ENCODE measurements at regions not wholly inside any gene's neighbourhood (a gene's known extent, or its start where the extent isn't known, plus 50 kb on each side); places are given as distances from the start of the nearest gene placed in this dataset.
"Not testable (repeated sequence)": the region's sequence is repeated elsewhere in the genome, so short reads cannot be mapped to it uniquely, and the experiment has no call there.

DNA sequence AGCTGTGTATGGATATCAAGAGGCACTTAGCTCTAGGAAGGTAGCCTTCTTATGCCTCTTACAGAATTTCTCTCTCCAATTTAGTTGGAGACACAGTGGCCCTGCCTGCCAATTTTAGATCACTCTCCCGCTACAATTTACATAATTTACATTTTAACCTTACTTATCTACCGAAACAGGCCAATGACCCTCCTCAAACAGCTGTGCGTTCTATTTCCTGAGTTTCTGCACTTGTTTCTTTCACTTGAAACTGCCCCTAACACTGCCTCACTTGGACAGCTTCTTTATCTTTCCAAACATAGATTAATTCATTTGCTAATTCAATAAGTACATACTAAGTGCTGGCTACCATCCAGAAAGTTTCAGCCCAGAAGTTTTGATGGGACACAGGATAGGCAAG, 52.9 kb upstream of the HDDC2 start:
- no peak for DNase-seq

DNA sequence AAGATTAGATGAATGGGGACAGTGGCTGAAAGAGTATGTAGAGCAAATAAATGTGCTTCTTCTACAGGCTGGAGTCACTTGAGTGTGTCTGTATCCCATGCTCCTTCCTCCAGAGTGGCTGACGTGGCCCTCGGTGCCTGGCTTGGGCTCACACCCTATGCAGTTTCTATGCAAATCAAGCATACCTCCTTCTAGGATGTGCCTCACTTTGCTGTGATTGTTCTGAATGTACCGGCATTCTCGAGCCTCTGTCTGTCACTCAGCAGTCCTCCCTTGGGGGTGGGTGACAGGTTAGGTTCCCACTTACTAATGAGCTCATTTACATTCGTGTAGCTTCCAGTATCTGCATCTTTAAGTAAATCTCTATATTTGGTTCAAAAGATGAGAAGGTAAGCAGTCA, 55.1 kb upstream of the HDDC2 start:
- DNase-seq = no peak

DNA sequence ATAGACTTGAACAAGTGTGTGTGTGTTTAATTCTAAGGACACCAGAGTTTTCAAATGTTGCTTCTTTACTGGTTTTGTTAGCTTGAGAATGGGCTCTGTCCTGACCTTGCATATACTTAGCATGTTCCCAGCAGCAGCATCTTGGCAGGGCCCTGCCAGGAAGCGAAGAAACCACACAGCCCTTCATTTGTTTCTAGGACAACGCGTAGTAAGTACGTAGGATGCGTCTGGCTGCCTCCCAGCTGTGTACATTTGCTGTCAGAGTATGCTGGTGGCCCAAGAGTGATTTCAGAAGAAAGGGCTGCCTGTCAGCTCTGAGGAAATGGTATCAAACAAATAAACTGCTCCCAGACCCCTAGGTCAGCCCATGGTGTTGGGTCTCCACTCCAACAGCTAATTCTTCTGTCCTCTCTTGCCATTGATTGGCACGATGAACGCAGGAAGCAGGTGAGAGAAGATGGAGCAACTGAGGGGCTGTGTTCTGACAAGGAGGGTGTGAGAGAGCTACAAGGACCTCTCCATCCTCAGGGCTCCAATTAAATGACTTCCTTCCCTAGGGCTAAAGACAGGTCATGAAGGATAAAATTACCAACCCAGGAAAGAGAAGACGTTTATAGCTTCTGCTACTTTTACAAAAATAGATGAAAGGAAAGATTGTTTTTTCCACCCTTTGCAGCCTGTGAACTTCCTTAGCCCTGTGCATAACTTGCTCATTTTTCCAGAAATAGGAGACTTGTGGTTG, 55.9 kb upstream of the HDDC2 start:
- no peak for DNase-seq

DNA sequence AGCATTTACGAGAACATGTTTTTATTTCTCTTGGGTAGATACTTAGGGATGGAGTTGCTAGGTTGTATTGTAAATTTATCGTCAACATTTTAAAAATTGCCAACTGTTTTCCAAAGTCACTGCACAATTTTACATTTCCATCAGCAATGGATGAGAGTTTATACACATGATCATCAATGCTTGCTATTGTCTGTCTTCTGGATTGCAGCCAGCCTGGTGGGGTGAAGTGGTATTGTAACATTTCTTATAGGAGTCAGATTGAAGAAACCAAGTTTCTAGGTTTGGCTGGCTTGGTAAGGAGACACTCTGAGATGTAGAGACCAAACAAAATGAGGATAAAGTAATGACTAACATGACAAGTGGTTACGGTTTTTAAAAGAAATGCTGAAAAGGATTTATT, 57.1 kb upstream of the HDDC2 start:
- DNase-seq = no peak

DNA sequence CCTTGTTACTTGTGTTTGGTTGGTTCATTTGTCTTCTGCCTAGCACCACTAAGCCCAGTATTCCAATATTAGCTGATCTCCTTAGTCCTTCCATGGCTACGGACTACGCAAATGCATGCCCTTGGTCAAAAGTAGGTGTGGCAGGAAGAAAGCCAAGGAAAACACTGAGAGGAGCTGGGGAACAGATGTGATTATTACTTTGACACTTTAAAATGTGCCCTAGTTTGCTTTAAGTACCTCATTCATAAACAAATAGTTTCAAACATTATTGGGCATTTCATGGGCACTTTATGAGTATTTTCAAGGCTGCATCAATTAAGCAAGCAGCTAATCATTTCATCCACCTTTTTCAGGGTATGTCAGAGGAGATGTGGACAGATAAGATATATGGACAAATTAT, 60.1 kb upstream of the HDDC2 start:
- DNase-seq = no peak

DNA sequence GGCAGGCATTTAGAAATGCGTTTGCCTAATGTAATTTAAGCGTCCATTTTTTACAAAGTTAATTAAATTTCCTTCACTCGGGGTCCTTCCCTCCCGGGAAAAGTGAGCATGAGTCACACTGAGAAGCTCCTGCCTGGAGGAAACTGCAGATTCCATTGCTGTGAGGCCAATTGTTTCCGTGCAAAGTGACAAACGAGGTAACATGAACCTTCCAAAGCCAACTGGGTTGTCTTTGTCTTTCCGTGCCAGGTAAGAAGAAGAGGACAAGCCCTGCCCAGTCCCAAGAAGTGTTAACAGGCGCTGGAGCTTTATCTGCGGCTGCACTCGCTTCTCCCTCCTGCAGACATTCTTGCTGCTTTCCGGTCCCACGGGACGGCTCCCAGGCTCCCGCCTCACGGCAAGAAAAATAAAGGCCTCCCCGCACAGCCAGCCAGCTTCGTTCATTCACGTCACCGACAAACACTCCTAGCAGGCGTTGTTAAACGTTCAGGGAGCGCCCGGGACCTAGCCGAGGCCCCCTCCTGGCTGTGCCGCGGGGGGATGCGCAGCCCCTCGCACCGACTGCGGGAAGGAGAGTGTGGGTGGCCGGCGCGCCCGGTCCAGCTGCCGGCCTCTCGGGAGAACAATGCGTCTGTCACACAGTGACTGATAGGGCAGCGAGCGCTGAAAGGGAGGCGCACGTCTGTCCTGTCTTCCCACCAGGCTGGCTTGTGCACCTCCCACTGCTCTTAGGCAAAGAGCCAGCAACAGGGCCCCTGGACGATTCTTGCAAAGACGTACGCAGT, 61.5 kb upstream of the HDDC2 start:
- DNase-seq = no peak

DNA sequence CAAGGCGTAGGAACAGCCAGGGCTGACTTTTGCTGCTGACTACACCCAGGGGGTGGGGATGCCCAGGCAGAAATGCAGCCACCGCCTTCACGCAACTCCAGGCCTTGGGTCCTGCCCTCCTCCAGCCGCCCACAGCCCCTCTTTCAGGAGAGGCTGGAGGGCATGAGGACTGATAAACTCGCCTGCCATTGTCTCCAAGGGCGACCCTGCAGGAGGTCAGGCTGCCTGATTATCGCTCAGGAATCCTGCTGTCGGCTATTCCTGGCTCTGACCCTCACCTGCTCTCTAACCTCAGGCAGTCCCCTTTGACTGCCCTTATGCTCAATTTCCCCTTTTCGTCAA, 62.0 kb upstream of the HDDC2 start:
- no peak for DNase-seq

DNA sequence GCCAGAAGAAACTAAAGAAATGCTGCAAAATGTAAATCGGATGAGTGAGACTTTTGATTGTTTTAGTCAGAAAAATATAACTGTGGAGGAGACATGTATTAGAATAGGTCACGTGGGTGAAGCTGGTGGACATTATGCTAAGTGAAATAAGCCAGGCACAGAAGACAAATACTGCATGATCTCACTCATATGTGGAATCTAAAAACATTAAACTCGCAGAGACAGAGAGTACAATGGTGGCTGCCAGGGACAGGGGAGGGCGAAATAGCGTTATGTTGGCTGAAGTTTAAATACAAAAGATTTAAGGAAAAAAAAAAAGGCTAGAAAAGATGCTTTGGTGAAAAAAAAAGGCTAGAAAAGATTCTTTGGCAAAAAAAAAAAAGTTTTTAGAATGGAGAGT, 63.5 kb upstream of the HDDC2 start:
- DNase-seq = no peak

DNA sequence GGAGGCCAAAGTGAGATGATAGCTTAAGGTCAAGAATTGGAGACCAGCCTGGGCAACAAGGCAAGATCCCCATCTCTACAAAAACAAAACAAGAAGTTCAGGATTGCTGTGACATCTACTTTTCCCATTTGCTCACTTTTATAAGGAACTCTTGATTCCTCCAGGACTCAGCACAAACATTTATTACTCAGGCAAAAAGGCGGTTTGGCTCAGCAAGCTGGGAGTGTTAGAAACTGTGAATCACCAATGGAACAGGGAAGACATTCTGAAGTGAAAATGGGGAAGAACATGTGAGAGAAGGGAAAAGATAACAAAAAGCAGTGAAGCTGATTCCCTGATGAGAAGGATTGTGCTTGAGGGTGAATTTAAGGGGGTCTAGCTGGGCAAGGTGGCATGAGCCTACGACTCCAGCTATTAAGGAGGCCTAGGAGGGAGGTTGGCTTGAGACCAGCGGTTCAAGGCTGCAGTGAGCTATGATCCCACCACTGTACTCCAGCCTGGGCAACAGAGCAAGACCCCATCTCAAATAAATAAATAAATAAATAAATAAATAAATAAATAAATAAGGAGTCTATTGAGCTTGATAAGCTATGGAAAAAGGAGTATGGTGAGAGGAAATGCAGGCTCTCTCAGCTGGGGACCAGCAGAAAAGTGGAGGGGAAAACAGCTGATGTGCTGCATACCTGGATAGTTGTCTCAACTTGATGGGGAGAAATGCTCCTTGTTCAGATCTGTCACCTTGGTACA, 65.4 kb upstream of the HDDC2 start:
- DNase-seq = no peak

DNA sequence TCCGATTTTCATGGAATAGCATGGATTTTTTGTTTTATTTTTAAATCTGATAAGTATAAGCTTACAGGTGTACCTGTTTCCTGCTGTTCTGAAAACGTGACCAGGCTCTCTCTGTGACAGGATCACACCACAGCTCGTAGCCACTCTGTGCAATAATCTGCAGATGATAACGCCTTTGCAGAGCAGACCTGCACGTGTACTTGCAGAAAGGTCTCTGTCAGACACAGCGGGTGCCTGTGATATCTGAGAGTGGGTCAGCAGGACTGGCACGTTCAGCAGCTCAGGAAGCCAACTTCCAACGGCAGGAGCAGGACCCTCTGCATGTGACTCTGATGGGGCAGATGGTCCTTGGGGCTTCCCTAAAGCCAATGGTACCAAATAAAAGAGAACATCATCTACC, 68.6 kb upstream of the HDDC2 start:
- no peak for DNase-seq

DNA sequence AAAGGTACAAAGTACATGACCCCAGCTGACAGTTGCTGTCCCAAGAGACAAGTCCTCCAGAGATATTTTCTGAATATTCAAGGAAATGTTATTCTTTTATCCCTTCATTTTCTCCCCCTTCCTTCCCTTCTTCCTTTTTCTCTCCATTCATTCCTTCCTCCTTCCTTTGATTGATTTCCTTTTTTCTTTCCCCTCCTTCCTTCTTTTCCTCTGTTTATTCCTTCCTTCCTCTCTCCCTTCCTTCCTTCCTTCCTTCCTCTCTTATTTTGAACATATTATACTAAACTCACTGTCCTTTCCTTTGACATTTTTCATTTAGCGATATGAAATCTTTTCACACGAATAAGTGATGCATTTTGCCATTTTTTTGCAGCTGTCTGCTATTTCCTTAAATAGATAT, 73.2 kb upstream of the HDDC2 start:
- DNase-seq = no peak

DNA sequence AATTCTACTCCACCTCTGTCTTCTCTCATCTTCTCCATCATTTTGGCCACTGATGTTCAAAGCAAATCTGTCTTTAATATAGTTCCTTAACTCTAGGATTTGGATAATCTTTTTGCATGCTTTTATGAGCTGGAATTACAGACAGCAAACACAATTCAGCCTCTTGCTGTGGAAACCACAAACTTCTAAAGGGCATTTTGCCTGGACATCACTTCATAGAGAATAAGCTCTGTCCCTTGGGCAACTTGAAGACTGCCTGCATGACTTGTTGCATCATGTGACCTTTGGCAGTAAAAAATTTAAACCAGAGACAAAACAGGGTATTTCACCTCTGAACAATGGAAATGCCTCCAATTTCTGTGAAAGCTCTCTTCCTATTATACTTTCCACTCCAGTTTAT, 74.1 kb upstream of the HDDC2 start:
- no peak for DNase-seq

DNA sequence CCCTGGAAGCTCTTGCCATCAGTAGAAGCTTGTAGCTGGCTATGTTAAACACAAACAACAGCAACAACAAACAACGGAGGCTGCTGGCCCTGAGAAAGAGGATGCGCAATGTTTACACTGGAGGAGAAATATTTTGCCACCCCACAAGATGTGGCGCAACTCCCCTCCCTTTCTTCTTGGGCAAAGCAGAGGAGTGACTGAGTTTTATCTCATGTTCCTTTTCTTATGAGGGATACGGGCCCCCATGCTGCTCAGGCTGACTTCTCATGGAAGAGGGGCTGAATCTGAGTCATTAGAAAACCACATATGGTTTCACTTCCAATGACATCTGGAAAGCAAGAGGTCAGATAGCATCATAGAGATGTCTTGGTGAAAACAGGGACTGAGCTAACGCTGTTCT, 75.9 kb upstream of the HDDC2 start:
- no peak for DNase-seq

DNA sequence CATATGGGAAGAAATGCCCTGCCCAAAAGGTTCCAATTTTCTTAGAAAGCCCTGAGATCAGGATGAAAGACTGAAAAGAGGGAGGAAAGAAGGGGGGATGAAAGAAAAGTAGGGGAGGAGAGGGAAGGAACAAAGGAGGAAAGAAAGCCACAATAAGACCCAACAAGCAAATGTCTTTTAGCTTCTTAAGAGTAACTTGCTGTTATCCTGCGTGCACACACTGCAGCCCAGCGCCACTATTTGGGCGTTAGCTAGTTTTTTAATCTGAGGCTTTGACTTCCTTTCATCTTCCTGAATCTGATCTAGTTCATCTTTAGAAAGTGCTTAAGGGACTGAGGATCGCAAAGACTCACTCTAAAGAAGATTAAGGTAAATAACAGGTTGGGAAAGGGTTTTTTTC, 77.4 kb upstream of the HDDC2 start:
- DNase-seq = no peak

DNA sequence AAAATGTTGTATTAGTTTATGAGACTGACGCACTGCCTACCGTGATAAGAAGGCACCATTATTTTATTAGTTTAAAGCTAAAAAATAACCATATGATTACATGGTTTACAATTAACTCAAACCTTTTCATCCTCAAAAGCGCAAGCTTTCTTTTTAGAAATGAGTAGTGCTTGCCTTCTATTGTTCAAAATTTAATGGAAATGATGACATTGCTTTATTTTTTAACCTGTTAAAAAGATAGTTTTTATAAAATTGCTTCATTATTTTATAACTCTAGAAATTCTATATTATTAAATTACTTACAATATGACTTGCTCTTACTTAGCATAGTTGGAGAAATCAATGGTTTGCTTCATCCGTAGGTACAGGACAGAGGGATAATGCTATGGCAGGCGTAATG, 78.7 kb upstream of the HDDC2 start:
- DNase-seq = no peak

DNA sequence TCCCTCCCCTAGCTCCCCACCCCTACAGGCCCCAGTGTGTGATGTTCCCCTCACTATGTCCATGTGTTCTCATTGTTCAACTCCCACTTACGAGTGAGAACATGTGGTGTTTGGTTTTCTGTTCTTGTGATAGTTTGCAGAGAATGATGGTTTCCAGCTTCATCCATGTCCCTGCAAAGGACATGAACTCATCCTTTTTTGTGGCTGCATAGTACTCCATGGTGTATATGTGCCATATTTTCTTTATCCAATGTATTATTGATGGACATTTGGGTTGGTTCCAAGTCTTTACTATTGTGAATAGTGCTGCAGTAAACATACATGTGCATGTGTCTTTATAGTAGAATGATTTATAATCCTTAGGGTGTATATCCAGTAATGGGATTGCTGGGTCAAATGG, 84.6 kb upstream of the HDDC2 start:
- DNase-seq = not testable (repeated sequence)

DNA sequence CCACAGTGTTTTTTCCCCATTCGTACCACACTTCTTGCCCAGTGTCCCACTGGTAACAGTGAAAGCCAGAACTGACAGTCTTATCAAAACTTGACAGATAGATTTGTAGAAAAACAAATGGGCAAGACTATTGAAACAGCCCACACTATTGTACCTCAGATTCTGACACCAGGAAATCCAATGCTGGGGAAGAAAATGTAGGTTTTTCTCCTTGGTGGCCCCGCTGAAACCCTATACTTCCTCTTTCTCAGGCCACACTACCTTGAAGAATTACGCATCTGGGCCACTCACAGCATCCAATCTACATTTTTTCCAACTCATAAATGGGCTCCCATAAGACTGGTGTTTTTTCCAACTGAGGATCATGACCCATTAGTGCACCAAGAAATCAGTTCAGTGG, 90.9 kb upstream of the HDDC2 start:
- DNase-seq = no peak

DNA sequence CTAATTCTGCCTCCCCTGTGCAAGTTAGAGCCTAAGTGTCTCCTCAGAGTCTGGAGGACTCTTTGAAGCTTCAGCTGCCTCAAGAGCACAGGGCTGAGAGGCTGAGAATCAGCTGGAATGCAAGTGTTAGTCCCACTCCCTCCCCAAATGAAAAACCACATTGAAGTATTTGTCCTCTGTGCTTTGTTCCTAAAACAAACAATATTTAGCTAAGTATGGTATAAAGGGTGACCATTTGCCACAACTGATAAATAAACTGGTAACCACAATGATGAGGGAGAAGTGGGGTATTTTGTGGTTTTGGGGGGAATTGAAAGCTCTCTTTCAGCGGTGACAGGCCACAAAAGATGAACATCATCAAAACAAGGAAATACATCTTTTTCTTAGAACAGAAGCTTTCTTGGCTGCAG, 91.7 kb upstream of the HDDC2 start:
- no peak for DNase-seq

DNA sequence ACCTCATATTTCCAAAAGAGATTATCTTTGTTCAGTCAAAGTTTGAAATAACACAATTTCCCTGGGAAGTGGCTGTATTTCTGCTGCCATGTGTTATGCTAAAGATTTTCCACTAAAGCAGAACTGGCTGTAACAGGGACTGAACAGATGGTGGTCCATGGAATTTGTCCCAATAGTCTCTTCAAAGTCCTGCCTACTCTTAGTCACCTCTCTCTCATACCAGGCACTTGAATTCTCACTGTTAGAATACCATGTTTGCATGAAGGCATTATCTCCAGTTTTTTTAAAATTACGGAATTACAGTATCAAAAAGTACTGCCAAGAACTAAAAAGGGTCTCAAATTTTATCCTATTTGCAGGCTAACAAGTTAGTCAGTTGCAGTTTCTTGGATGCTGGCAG, 105.0 kb upstream of the HDDC2 start:
- no peak for DNase-seq

DNA sequence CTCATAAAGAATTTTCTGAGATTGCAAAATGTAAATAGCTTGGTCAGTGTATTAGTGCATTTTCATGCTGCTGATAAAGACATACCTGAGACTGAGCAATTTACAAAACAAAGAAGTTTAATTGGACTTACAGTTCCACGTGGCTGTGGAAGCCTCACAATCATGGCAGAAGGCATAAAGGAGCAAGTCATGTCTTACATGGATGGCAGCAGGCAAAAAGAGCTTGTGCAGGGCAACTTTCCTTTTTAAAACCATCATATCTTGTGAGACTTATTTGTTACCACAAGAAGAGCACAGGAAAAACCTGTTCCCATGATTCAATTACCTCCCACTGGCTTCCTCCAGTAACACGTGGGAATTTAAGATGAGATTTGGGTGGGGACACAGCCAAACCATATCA, 112.7 kb upstream of the HDDC2 start:
- DNase-seq = no peak

DNA sequence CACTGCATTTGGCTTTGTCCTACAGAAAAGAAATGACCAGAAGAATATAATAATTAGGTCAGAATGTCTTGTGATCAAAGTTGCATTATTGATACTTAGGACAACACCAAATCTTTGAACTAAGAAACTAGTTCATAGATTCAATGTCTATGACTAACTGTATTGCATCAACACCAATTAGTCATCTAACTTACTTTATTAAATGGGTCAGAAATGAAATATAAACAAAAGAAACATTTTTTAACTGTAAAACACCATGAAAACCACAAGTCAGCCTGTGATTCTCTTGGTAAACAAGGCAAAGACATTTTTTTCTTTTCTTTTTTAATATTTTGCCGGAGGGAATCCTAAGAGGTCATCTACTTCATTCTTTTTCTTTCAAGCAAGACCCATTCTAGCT, 114.1 kb upstream of the HDDC2 start:
- no peak for DNase-seq

DNA sequence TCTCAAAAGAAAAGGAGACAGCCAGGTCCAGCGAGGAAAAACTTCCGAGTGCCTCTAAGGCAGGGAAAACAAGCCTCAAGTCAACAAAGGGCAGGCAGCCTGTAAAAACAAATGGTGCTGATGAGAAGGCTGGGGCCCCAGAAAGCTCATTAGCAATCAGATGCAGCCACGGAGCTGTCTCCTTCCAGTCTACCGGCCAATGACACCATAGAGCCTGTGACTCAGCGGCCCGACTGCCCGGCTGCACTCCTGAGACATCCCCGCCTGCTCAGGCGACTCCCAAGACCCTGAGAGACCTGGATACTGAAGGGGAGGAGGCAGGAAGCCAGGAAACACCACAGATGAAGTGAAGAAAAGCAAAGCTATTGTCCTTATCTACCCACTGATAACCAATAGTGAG, 120.1 kb upstream of the HDDC2 start:
- no peak for DNase-seq

DNA sequence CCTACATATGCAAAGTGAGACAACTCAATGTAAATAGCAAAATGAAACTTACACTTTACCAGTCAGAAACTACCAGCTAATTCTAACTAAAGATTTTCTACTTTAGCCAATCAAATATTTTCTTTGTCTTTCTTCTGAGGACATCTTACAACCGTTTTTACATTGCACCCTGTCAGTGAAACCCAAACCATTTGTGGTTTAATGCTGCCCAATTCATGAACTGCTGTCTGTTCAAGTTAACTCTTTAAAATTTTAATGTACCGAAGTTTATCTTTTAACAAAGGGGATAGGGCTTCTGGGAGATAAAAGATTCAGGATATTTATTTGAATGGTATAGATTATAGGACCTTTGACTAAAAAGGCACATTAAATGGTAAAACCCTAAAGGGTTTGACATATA, 121.3 kb upstream of the HDDC2 start:
- no peak for DNase-seq

DNA sequence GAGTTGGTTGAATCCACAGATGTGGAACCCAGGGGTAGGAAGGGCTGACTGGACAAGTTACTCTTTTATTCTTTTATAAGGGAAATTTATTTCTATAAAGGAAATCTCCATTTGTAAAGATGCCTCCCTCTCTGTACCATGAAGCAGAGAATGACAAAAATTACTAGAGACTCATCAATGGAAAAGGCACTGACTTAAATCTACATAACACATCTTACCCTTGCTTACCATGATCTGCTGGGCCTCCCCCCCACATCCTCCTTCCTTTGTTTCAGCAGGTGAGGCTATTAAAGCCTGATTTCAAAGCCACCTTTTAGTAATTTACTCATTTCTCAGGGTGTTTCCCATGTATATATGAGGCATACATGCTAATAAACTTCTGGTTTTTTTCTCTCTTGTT, 130.2 kb upstream of the HDDC2 start:
- DNase-seq = no peak

All from NCI-H2081 treated with DMSO at 0.1 percent for 48 hours (cell line).